T-helper 2 cell treated with Interferon-gamma antibody and Interleukin-4, amounts not matched to agents 100 ng/mL and 5 ng/mL, for 36 hours (primary cell): ENCODE measurements at regions not wholly inside any gene's neighbourhood (a gene's known extent, or its start where the extent isn't known, plus 50 kb on each side); places are given as distances from the start of the nearest gene placed in this dataset.

Source experiments
- intact Hi-C: fragments of 100-400 bp; cut with micrococcal nuclease; formaldehyde crosslinking; loops from one replicate; pipeline ENCODE4 v1.15.1; 2023

GRCh38 chr3:102078854-102079808 is 229.8 kb downstream of the NFKBIZ start:
- intact Hi-C loops, result loop anchor here (1.0 to 2.0 kb wide), 2 partner anchors 13 to 36 kb away; no protein-coding TSS in a partner anchor

DNA sequence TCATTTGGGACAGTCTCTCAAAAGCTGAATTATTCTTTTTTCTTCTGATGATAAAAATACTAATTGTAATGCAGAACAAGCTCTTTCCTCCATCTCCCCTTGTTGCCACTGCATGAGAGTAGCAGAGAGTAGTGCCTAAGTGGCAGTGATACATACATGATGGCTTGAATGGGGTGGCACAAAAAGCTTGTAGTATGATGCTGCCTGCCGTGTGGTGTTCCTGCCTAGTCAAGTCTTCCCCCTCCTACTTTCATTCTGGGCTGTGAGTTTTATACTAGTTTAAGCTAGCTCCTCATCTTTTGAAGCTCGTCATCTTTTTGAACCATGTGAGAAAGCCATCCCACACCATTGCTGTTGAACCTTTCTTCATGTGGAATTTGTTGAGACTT is 230.5 kb downstream of the NFKBIZ start:
- intact Hi-C loops, result loop anchor here (1.0 to 2.0 kb wide), 2 partner anchors 12 to 35 kb away; no protein-coding TSS in a partner anchor

- intact Hi-C loops, result no loop called here
Measured at GRCh38 chr3:102081572-102082289, 232.4 kb downstream of the NFKBIZ start.

DNA sequence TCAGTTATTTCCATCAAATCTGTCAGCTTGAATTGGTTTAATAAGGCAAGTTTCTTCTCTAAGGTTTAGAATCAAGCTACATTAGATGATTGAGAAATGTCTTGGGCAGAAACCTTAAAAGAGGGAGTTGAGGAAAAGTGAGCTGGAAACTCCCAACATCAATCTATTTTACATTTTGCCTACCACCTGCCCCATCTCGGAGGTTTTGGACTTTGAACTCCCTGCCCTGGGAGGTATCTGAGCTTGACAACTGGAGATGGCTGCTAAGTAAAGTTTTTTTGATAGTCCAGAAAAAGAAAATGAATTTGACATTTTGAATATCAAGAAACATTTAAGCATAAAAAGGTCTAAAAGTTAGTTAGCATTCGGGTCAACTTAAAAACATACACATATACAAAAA is 234.2 kb downstream of the NFKBIZ start:
- intact Hi-C loops, result no loop called here

DNA sequence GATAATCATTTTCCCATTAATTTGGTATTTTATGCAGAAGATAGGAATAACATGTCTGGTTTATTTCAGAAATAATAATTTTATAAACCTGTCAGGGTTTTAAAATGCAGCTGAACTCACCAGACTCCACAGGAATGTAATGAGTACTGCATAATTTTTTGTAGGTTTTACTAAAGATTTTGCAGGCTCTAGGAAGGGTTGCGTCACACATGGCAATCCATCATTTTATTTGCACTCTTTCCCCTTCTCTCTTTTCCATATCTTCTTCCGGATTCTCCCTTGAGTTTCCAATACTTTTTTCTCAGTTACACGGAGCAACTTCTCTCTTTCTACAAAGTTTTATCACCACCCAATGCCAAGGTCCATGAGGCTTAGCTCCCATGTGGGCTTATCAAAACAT is 234.7 kb downstream of the NFKBIZ start:
- intact Hi-C loops, result no loop called here

- intact Hi-C loops, result no loop called here
Measured at GRCh38 chr3:102084704-102085103, 235.4 kb downstream of the NFKBIZ start.

- intact Hi-C loops, result no loop called here
Measured at GRCh38 chr3:102085431-102086176, 236.3 kb downstream of the NFKBIZ start.

- intact Hi-C loops, result no loop called here
Measured at GRCh38 chr3:102087236-102087635, 237.9 kb downstream of the NFKBIZ start.

GRCh38 chr3:102089239-102089638 is 239.9 kb downstream of the NFKBIZ start:
- intact Hi-C loops, result no loop called here

DNA sequence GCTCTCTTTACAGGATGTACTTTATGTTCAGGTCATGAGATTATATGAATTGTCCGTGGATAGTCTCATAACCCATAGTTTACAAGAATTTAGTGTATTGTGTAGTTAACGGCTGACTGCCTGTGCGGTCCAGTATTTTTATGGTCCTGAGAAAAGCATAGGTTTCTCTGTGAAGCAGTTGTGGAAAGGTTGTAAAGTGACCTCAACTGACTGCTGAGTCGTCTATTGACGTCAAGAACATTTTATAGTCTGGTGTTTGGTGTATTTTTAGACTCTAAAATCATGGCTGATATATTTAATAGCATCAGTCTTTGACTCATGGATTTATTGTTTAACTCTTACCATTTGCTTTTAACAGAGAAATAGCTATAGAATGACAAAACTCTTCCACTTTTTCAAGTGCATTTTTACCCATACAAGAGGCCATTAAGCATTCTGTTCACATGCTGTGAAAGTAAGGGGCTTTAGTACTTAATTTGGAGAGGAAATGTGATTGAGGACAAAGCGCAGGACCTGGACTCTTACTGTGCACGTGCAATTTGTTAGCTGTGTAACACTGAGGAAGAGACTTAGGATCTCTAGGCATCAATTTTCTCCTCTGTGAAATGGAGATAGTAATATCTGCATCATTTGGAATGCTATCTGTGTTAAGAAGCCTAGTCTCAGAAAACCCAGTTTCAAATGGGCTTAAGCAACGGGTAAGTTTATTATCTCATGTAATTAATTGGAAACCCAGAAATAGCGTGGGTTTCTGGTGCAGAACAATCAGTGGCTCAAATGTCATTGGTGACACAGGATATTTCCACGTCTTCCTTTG is 240.8 kb downstream of the NFKBIZ start:
- intact Hi-C loops, result loop anchor here (5.0 kb wide), 3 partner anchors 103 to 278 kb away; no protein-coding TSS in a partner anchor

DNA sequence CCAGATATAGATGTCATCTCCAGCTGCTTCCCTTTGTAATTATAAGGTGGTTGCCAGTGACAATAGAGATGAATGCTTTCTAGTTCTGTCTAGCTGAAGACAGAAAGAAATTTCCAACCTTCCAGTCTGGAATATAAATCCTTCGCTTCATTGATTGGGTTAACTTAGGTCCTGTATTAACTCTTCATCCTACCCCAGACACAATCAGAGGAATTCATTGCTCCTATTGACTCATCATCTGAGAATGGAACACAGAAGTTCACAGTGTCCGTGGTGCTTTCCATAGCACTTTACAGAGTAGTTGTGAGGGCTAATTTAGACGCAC is 241.4 kb downstream of the NFKBIZ start:
- intact Hi-C loops, result loop anchor here (5.0 kb wide), 3 partner anchors 103 to 278 kb away; no protein-coding TSS in a partner anchor

DNA sequence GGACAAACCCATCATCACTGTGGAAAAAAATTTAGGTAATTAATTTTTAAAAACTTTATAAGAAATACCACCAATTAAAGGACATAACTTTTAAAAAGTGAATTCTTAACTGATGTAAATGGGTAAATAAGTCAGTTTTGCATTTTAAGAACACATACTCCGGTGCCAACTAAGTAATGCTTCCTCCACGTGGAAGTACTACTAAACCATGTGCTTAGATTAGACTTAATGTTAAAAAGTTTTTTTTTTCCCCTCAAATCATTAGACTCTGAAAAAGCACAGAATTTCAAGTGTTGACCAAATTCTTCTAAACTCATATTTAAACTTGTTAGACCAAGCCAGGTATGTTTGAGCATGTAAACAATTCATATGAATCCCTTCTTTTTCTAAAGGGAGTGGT is 242.0 kb downstream of the NFKBIZ start:
- intact Hi-C loops, result loop anchor here (5.0 kb wide), 3 partner anchors 104 to 279 kb away; no protein-coding TSS in a partner anchor

- intact Hi-C loops, result loop anchor here (1.0 to 5.0 kb wide), 7 partner anchors 14 to 281 kb away; no protein-coding TSS in a partner anchor
Measured at GRCh38 chr3:102092617-102093466, 243.5 kb downstream of the NFKBIZ start.

- intact Hi-C loops, result loop anchor here (5.0 kb wide), 3 partner anchors 107 to 282 kb away; no protein-coding TSS in a partner anchor
Measured at GRCh38 chr3:102094506-102094905, 245.2 kb downstream of the NFKBIZ start.

- intact Hi-C loops, result no loop called here
Measured at GRCh38 chr3:102095383-102095782, 246.1 kb downstream of the NFKBIZ start.

GRCh38 chr3:102096066-102096465 is 246.8 kb downstream of the NFKBIZ start:
- intact Hi-C loops, result no loop called here

GRCh38 chr3:102098130-102098885 is 249.0 kb downstream of the NFKBIZ start:
- intact Hi-C loops, result no loop called here

DNA sequence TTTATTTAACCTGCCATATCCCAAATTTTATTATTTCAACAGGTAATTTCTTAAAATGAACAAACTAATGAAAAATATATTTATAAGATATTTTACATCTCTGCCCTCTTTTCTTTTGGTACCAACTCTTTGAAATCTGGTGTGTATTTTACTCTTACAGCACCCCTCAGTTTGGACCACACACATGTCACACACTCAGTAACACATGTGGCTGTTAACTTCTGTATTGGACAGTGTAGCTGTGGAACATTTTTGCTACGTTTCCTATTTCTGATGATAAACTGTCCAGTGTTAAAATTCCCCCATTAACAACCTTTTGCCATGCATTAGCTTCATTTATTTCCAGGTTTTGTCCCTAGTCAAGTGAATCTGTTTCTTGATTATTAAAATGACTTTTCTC is 250.6 kb downstream of the NFKBIZ start:
- intact Hi-C loops, result no loop called here

DNA sequence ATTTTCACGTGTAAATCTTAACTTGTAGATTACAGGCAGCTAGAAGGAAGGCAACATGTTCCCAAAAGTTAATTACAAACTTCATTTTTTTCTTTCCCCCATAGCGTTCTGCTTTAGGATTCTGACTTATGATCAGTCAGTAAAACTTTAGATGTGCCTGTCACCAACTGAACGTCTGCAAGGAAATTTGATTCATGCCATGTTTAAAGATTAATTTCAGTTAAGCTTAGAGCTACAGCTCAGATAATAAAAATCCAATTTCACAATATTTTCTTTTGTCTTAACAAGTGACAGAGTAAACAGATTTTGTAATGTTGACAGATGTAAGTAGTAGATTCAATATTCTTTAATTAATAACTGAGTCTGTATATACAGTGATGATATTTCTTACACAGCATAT is 253.1 kb downstream of the NFKBIZ start:
- intact Hi-C loops, result no loop called here
